K562 (cell line): ENCODE measurements at regions not wholly inside any gene's neighbourhood (a gene's known extent, or its start where the extent isn't known, plus 50 kb on each side); places are given as distances from the start of the nearest gene placed in this dataset.

Source experiments
- ATAC-seq: fragments of 200-7000 bp; cut with Tn5 transposase; 3 replicates; pipeline ENCODE4 v1.9.1; 2020; ENCODE audit warnings: moderate library complexity
- BruUV-seq: library from RNA; stranded (reverse); fragments of 400-500 nt; replicated peaks from 2 replicates; lab custom pipeline; 2021; lab: Mats Ljungman, UMichigan
- CTCF ChIA-PET: fragments of 300-600 bp; formaldehyde crosslinking; extraction: SDS; loops from one replicate; lab custom pipeline; 2021; ENCODE audit warnings: low intra/inter-chr PET ratio; lab: Yijun Ruan, JAX
- POLR2A ChIA-PET: fragments of 300-600, 350-650 bp; sonication (Branson Sonifier 250); formaldehyde crosslinking; extraction: SDS; loops from one replicate; lab custom pipeline; 2021; ENCODE audit warnings: antibody characterized with exemption, inconsistent platforms; lab: Yijun Ruan, JAX
- DNase-seq, 4 experiments: peaks; one replicate each; pipeline versions ENCODE4 v3.0.0 to v3.0.0-alpha.2; 2011 to 2018; ENCODE audit warnings: low spot score in 3 of 4, mixed read lengths in 3 of 4; ENCODE audit errors: extremely low read depth in 1 of 4
- FAIRE-seq: peaks from 2 replicates; lab custom pipeline; 2011; peaks lifted over from hg19 to GRCh38; lab: Jason Lieb, UNC
- H2AFZ ChIP-seq: 2 replicates; pipeline ENCODE4 v1.6.0; 2011; ENCODE audit warnings: low read depth, low read length, control low read depth, inconsistent platforms
- H3K27ac ChIP-seq: fragments of 200-600 bp; 3 replicates; pipeline ENCODE4 v1.8.0; 2011; ENCODE audit warnings: low read depth, mild to moderate bottlenecking, control low read depth, inconsistent platforms, low read length, moderate library complexity, mixed read lengths; ENCODE audit errors: extremely low read depth
- H3K27me3 ChIP-seq, 2 experiments: fragments of 300-600 bp in 1 of 2; 2 replicates in 1 of 2; 3 replicates in 1 of 2; pipeline versions ENCODE4 v1.6.0 to v1.8.0; 2011; ENCODE audit warnings: inconsistent platforms in 2 of 2, low read length in 2 of 2, mild to moderate bottlenecking in 1 of 2, mixed read lengths in 1 of 2, moderate library complexity in 1 of 2; ENCODE audit not compliant: control insufficient read depth in 2 of 2, insufficient read depth in 2 of 2
- H3K36me3 ChIP-seq: fragments of 300-600 bp; 3 replicates; pipeline ENCODE4 v1.8.0; 2011; ENCODE audit warnings: mild to moderate bottlenecking, low read length, inconsistent platforms; ENCODE audit not compliant: control insufficient read depth, insufficient read depth
- H3K4me1 ChIP-seq, 2 experiments: fragments of 200-600 bp in 1 of 2; replicated peaks in 1 of 2; 2 replicates in 1 of 2; 3 replicates in 1 of 2; pipeline versions ENCODE4 v1.5.1 to v1.8.0; 2011; ENCODE audit warnings: inconsistent platforms in 2 of 2, low read length in 2 of 2, mild to moderate bottlenecking in 1 of 2, mixed read lengths in 1 of 2, moderate library complexity in 1 of 2; ENCODE audit not compliant: control insufficient read depth in 2 of 2, insufficient read depth in 2 of 2
- H3K4me2 ChIP-seq: 2 replicates; pipeline ENCODE4 v1.6.1; 2011; ENCODE audit warnings: low read length, control low read depth, inconsistent platforms, mixed read lengths; ENCODE audit not compliant: insufficient read depth
- H3K4me3 ChIP-seq: fragments of 200-600 bp; sonication (generic), shearing (Covaris generic); 2 replicates; pipeline ENCODE4 v1.5.1; 2016; ENCODE audit warnings: control low read depth, inconsistent platforms
- H3K79me2 ChIP-seq: fragments of 200-600 bp; 3 replicates; pipeline ENCODE4 v1.8.0; 2011; ENCODE audit warnings: low read length, inconsistent platforms; ENCODE audit not compliant: control insufficient read depth, insufficient read depth
- H3K9ac ChIP-seq, 2 experiments: 2 replicates each; pipeline versions ENCODE4 v1.6.0 to v1.6.1; 2011; ENCODE audit warnings: low read depth in 2 of 2, low read length in 2 of 2, control low read depth in 1 of 2, inconsistent platforms in 1 of 2, mild to moderate bottlenecking in 1 of 2, mixed read lengths in 1 of 2; ENCODE audit not compliant: insufficient read depth in 1 of 2
- H3K9me1 ChIP-seq: one replicate; pipeline ENCODE4 v1.6.0; 2011; ENCODE audit warnings: inconsistent platforms, mild to moderate bottlenecking, low read length, moderate library complexity; ENCODE audit not compliant: control insufficient read depth, insufficient read depth
- H3K9me3 ChIP-seq: replicated peaks from 2 replicates; pipeline ENCODE4 v1.5.1; 2011; ENCODE audit warnings: low read depth, low read length, inconsistent platforms; ENCODE audit not compliant: control insufficient read depth, insufficient read depth
- H4K20me1 ChIP-seq: replicated peaks from 2 replicates; pipeline ENCODE4 v1.6.1; 2011; ENCODE audit warnings: low read length, inconsistent platforms, mixed read lengths; ENCODE audit not compliant: control insufficient read depth, insufficient read depth
- ATF1 ChIP-seq, 2 experiments: fragments of 450-650 bp in 1 of 2; IDR thresholded peaks; 2 replicates each; pipeline ENCODE4 v1.6.1; 2016; ENCODE audit warnings: missing compliant biosample characterization in 1 of 2, missing genetic modification characterization in 1 of 2
- CTCF ChIP-seq, 3 experiments: IDR thresholded peaks in 2 of 3; conservative IDR thresholded peaks in 1 of 3; 2 replicates each; pipeline ENCODE4 v1.5.1; 2011 to 2012; ENCODE audit warnings: low read length in 3 of 3, mild to moderate bottlenecking in 3 of 3, control low read depth in 2 of 3, improper control_type of control experiment in 1 of 3, inconsistent platforms in 1 of 3, low read depth in 1 of 3, mixed read lengths in 1 of 3, moderate library complexity in 1 of 3; ENCODE audit not compliant: insufficient read depth in 2 of 3
- ELF1 ChIP-seq: fragments of 200-800 bp; sonication (Bioruptor generic); IDR thresholded peaks from 2 replicates; pipeline ENCODE4 v1.6.1; 2016; ENCODE audit warnings: missing genetic modification characterization, missing compliant biosample characterization
- ELK3 ChIP-seq: fragments of 450-650 bp; formaldehyde crosslinking; IDR thresholded peaks from 2 replicates; pipeline ENCODE4 v1.4.0; 2020; ENCODE audit warnings: mild to moderate bottlenecking
- NFE2L1 ChIP-seq: fragments of 450-650 bp; IDR thresholded peaks from 2 replicates; pipeline ENCODE4 v1.6.1; 2016; ENCODE audit warnings: missing genetic modification characterization, low read depth, mild to moderate bottlenecking, missing compliant biosample characterization, moderate library complexity, borderline replicate concordance
- TSC22D4 ChIP-seq: fragments of 450-650 bp; IDR thresholded peaks from 2 replicates; pipeline ENCODE4 v1.6.1; 2016; ENCODE audit warnings: missing genetic modification characterization, missing biosample characterization, control low read depth
- ZZZ3 ChIP-seq: fragments of 450-650 bp; IDR thresholded peaks from 2 replicates; pipeline ENCODE4 v1.6.1; 2016; ENCODE audit warnings: antibody characterized with exemption, mild to moderate bottlenecking, moderate library complexity
- WGBS: fragments of 100-300 bp; shearing (Covaris generic); methylation state at CpG from one replicate; pipeline ENCODE4 v1.1.6; 2016; ENCODE audit warnings: low coverage, mixed read lengths; ENCODE audit not compliant: insufficient coverage; ENCODE audit errors: missing lambda C conversion rate; 5-methylcytosine and 5-hydroxymethylcytosine counted together
- in situ Hi-C: fragments of 300-500 bp; cut with MboI; formaldehyde crosslinking; loops from 4 replicates; pipeline ENCODE4 v1.15.0; 2018; ENCODE audit warnings: inconsistent platforms, mixed read lengths
- intact Hi-C: fragments of 100-400 bp; cut with micrococcal nuclease; formaldehyde crosslinking; loops from 2 replicates; pipeline ENCODE4 v1.14.2; 2022
- TF ChIP-seq, protein P1 (sequence below): fragments of 250-450 bp; sonication (Bioruptor Pico); IDR thresholded peaks from 2 replicates; pipeline ENCODE4 v1.9.0; 2021; ENCODE audit warnings: mild to moderate bottlenecking, inconsistent platforms

DNA sequence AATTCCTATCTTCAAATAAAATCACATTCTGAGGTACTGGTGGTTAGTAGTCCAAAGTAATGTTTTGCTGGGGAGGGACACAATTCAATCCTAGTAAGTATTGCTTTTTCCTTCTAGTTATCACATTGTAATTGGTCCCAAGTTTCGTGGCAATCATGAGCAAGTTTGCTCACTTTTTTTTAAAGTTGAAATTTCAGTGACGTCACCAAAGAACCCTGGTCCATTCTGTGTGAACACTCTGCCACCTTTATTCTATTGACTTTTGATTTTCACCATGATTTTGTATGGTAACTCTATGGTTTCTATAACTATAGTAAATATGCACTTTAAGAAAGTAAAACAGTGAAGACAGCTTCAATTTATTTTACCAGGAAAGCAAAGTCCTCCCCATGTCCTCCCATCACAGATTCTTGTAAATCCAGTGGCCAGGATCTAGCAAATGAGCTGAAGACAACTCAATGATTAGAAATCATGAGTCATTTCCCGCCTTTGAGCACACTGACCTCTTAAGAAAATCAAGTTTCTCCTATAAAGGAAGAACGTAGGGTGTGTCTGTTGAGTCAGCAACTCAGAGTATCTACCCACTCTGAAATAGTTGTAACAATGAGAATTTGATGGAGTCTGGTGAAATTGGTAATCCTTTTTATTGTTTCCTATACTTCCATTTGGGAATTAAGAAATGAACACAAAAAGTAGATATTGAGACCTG, 1306.6 kb upstream of the PABPC4L start:
- no TSS peak for BruUV-seq
- Histone ChIP-seq H3K9me1 (no peaks in the 10 kb centered on the region), H3K4me1 (no peaks in the 10 kb centered on the region), H3K27ac (no peak overlapping the region)
- no peak for FAIRE-seq
- CTCF ChIA-PET, result no interaction called here
- no peak for TF ChIP-seq ELF1
- no peak for TF ChIP-seq ATF1 (CRISPR knock-in tag; IDR thresholded peaks at IDR 0.05)
- peak; percentile 33; the same call in 1 of the 2 replicates for TF ChIP-seq ATF1 (tag; IDR thresholded peaks at IDR 0.05)
- TF ChIP-seq, all 486 proteins: peak for 1
- no peak overlapping the region for H2AFZ ChIP-seq
- H3K9me3 ChIP-seq, result no peaks in the 10 kb centered on the region; the same call in 1 of the 2 replicates
- no peak overlapping the region for H3K9ac ChIP-seq
- no peak overlapping the region for H3K4me2 ChIP-seq
- DNase-seq (no peak), ATAC-seq (no peak)
- no peaks in the 10 kb centered on the region for H4K20me1 ChIP-seq
- H3K36me3 ChIP-seq, result no peaks in the 10 kb centered on the region
- intact Hi-C loops (no loop called here), in situ Hi-C loops (no loop called here)
- no peaks in the 10 kb centered on the region for H3K27me3 ChIP-seq
- POLR2A ChIA-PET, result no interaction called here
- WGBS, result 0% methylated on average over 4 of the region's 4 CpGs
- no peak overlapping the region for H3K4me3 ChIP-seq
- H3K79me2 ChIP-seq, result no peaks in the 10 kb centered on the region

- Histone ChIP-seq H2AFZ (no peak overlapping the region), H3K9ac (no peak overlapping the region)
- TF ChIP-seq, protein P1, sequence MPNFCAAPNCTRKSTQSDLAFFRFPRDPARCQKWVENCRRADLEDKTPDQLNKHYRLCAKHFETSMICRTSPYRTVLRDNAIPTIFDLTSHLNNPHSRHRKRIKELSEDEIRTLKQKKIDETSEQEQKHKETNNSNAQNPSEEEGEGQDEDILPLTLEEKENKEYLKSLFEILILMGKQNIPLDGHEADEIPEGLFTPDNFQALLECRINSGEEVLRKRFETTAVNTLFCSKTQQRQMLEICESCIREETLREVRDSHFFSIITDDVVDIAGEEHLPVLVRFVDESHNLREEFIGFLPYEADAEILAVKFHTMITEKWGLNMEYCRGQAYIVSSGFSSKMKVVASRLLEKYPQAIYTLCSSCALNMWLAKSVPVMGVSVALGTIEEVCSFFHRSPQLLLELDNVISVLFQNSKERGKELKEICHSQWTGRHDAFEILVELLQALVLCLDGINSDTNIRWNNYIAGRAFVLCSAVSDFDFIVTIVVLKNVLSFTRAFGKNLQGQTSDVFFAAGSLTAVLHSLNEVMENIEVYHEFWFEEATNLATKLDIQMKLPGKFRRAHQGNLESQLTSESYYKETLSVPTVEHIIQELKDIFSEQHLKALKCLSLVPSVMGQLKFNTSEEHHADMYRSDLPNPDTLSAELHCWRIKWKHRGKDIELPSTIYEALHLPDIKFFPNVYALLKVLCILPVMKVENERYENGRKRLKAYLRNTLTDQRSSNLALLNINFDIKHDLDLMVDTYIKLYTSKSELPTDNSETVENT (CRISPR knock-in tag), result no peak
- TF ChIP-seq ZZZ3 (no peak), CTCF (IDR thresholded peaks at IDR 0.05 in 2 of 3, conservative IDR thresholded peaks at IDR 0.05 in 1 of 3; ENCODE audit: insufficient read depth in 2 of 3, low read depth in 1 of 3, low read length in 3 of 3) (no peak), NFE2L1 (no peak), TSC22D4 (no peak), ELK3 (no peak)
Observed at GRCh38 chr4:135497563-135498152, 1296.1 kb upstream of the PABPC4L start.

More at GRCh38 chr4:135497563-135498152, 1296.1 kb upstream of the PABPC4L start:
- H3K27me3 ChIP-seq, result no peaks in the 10 kb centered on the region
- FAIRE-seq (no peak), DNase-seq (no peak), ATAC-seq (no peak)
- H3K36me3 ChIP-seq, result no peaks in the 10 kb centered on the region
- H3K4me3 ChIP-seq, result no peak overlapping the region
- WGBS, result 0% methylated on average over 1 of the region's 1 CpG
- H3K9me3 ChIP-seq, result no peaks in the 10 kb centered on the region
- no peaks in the 10 kb centered on the region for H4K20me1 ChIP-seq
- no peak overlapping the region for H3K4me2 ChIP-seq
- ChIA-PET CTCF (no interaction called here), POLR2A (no interaction called here)
- BruUV-seq, result no TSS peak
- in situ Hi-C loops, result no loop called here
- H3K4me1 ChIP-seq, result no peaks in the 10 kb centered on the region
- no peaks in the 10 kb centered on the region for H3K79me2 ChIP-seq
- H3K9me1 ChIP-seq, result no peaks in the 10 kb centered on the region
- intact Hi-C loops, result no loop called here
- H3K27ac ChIP-seq, result no peak overlapping the region
